GM12865 (cell line): ENCODE measurements at regions not wholly inside any gene's neighbourhood (a gene's known extent, or its start where the extent isn't known, plus 50 kb on each side); places are given as distances from the start of the nearest gene placed in this dataset.

Experiments
- DNase-seq: peaks from one replicate; pipeline ENCODE4 v3.0.0; 2010; ENCODE audit warnings: low read depth
- H3K4me3 ChIP-seq: 2 replicates; pipeline ENCODE4 v1.5.1; 2011; ENCODE audit warnings: mild to moderate bottlenecking, low read depth, low read length, control low read depth
- CTCF ChIP-seq: IDR thresholded peaks from 2 replicates; pipeline ENCODE4 v1.5.1; 2011; ENCODE audit warnings: low read length, control low read depth, low read depth, inconsistent platforms; ENCODE audit not compliant: insufficient read depth; ENCODE audit errors: missing control alignments

DNA sequence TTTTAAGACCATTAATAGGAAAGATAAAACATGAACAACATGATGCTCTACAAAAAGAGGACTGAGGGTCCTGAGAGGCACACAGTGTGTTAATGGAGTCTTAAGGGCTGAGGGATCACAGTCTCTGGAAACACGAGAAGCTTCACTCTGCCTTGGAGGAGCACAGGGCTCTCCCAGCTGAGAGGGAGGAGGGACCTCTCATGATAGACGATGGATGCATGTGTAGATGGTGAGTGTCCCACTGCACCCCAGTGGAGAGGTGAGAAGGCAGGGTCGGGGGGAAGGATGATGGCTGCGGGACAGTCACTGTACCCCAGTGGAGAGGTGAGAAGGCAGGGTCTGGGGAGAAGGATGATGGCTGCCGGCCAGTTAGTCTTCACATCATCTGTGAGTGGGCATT lies 613.4 kb downstream of the IRX1 start:
- TF ChIP-seq CTCF = no peak

GRCh38 chr5:4212071-4212739 lies 616.6 kb downstream of the IRX1 start:
- H3K4me3 ChIP-seq = no peak overlapping the region
- no peak for DNase-seq
- TF ChIP-seq CTCF = no peak

More for the DNA sequence above, 613.4 kb downstream of the IRX1 start:
- H3K4me3 ChIP-seq = no peak overlapping the region
- no peak for DNase-seq

DNA sequence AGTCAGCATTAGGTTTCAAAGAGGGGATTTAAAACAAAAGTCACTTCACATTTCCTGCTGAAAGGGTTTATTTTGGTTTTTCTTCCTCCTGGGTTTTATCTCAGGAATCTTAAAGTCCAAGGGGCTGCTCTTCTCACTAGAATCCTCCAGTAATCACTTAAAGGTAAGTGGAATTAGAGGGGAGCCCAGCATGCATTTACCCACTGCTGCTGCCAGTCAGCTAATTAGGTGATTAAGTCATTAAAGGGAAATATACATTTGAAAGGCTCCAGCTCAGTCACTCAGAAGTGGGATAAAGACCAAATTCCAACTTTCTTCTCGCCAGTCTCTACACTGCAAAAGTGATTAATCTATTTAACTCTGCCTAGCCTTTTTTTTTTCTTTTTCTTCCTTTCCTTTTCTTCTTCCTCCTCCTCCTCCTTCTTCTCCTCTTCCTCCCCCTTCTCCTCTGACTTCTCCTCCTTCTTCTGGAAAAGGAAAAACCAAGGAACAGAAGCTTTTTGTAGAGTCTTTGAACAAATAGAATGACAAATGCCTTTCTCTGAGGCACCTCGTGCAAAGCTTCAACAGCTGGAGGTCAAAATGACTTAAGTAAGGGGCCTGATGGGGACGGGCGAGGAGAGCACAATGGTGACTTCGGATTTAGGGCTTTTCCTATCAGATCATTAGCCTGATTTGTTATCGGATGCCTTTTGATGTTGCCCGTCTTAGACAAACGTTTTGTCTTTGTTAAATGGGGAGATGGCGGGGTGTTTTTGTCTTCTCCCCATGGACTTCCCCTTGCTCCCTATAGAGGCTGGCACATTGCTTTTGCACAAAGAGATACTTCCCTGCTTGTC lies 617.6 kb downstream of the IRX1 start:
- DNase-seq = no peak
- H3K4me3 ChIP-seq = no peak overlapping the region
- TF ChIP-seq CTCF = no peak

- TF ChIP-seq CTCF = no peak
- no peak for DNase-seq
- no peak overlapping the region for H3K4me3 ChIP-seq
Observed at GRCh38 chr5:4215143-4215542, 619.5 kb downstream of the IRX1 start.

DNA sequence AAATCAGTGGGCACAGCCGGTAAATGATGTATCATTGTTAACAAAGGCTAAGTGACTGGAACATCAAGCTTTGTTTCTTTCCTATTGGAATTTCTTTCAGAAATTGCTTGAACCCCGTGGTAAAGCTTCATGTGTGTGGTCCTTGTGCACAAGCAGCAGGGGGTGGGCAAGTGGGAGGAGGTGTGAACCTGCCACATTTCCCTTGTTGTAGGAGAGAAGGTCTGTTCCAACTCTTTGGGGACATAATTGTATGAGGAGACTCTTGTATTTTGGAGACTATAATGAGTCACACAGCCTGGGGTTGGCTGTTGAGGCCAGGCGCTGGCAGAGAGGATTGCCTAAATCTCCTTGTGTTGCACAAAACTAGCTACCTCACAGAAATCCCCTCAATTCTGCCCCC lies 620.5 kb downstream of the IRX1 start:
- H3K4me3 ChIP-seq = no peak overlapping the region
- no peak for TF ChIP-seq CTCF
- no peak for DNase-seq

DNA sequence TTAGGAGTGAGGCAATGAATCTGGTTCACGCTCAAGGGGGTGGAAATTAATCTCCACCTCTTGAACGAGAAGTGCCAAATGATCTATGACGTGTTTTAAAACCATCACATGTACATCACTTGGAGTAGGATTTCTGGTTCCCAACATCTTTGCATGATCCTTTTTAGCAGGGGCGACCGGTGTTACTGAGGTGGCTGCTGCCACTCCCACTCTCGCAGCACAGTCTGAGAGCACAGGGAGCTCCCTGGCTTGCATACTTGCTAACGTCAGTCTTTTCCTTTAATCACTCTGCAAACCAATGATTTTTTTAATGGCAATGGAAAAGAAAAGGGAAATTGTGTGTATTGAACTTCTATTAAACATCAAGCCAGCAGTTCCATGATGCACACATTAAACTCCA lies 624.4 kb downstream of the IRX1 start:
- no peak for DNase-seq
- no peak overlapping the region for H3K4me3 ChIP-seq
- no peak for TF ChIP-seq CTCF
